K562 (cell line): ENCODE measurements at regions not wholly inside any gene's neighbourhood (a gene's known extent, or its start where the extent isn't known, plus 50 kb on each side); places are given as distances from the start of the nearest gene placed in this dataset.

Experiments used
- ATAC-seq: fragments of 200-7000 bp; cut with Tn5 transposase; 3 replicates; pipeline ENCODE4 v1.9.1; 2020; ENCODE audit warnings: moderate library complexity
- BruUV-seq: library from RNA; stranded (reverse); fragments of 400-500 nt; replicated peaks from 2 replicates; lab custom pipeline; 2021; lab: Mats Ljungman, UMichigan
- CTCF ChIA-PET: fragments of 300-600 bp; formaldehyde crosslinking; extraction: SDS; loops from one replicate; lab custom pipeline; 2021; ENCODE audit warnings: low intra/inter-chr PET ratio; lab: Yijun Ruan, JAX
- POLR2A ChIA-PET: fragments of 300-600, 350-650 bp; sonication (Branson Sonifier 250); formaldehyde crosslinking; extraction: SDS; loops from one replicate; lab custom pipeline; 2021; ENCODE audit warnings: antibody characterized with exemption, inconsistent platforms; lab: Yijun Ruan, JAX
- DNase-seq, 4 experiments: peaks; one replicate each; pipeline versions ENCODE4 v3.0.0 to v3.0.0-alpha.2; 2011 to 2018; ENCODE audit warnings: low spot score in 3 of 4, mixed read lengths in 3 of 4; ENCODE audit errors: extremely low read depth in 1 of 4
- FAIRE-seq: peaks from 2 replicates; lab custom pipeline; 2011; peaks lifted over from hg19 to GRCh38; lab: Jason Lieb, UNC
- H2AFZ ChIP-seq: 2 replicates; pipeline ENCODE4 v1.6.0; 2011; ENCODE audit warnings: low read depth, low read length, control low read depth, inconsistent platforms
- H3K27ac ChIP-seq: fragments of 200-600 bp; 3 replicates; pipeline ENCODE4 v1.8.0; 2011; ENCODE audit warnings: low read depth, mild to moderate bottlenecking, control low read depth, inconsistent platforms, low read length, moderate library complexity, mixed read lengths; ENCODE audit errors: extremely low read depth
- H3K27me3 ChIP-seq, 2 experiments: fragments of 300-600 bp in 1 of 2; 2 replicates in 1 of 2; 3 replicates in 1 of 2; pipeline versions ENCODE4 v1.6.0 to v1.8.0; 2011; ENCODE audit warnings: inconsistent platforms in 2 of 2, low read length in 2 of 2, mild to moderate bottlenecking in 1 of 2, mixed read lengths in 1 of 2, moderate library complexity in 1 of 2; ENCODE audit not compliant: control insufficient read depth in 2 of 2, insufficient read depth in 2 of 2
- H3K36me3 ChIP-seq: fragments of 300-600 bp; 3 replicates; pipeline ENCODE4 v1.8.0; 2011; ENCODE audit warnings: mild to moderate bottlenecking, low read length, inconsistent platforms; ENCODE audit not compliant: control insufficient read depth, insufficient read depth
- H3K4me1 ChIP-seq, 2 experiments: fragments of 200-600 bp in 1 of 2; replicated peaks in 1 of 2; 2 replicates in 1 of 2; 3 replicates in 1 of 2; pipeline versions ENCODE4 v1.5.1 to v1.8.0; 2011; ENCODE audit warnings: inconsistent platforms in 2 of 2, low read length in 2 of 2, mild to moderate bottlenecking in 1 of 2, mixed read lengths in 1 of 2, moderate library complexity in 1 of 2; ENCODE audit not compliant: control insufficient read depth in 2 of 2, insufficient read depth in 2 of 2
- H3K4me2 ChIP-seq: 2 replicates; pipeline ENCODE4 v1.6.1; 2011; ENCODE audit warnings: low read length, control low read depth, inconsistent platforms, mixed read lengths; ENCODE audit not compliant: insufficient read depth
- H3K4me3 ChIP-seq: fragments of 200-600 bp; sonication (generic), shearing (Covaris generic); 2 replicates; pipeline ENCODE4 v1.5.1; 2016; ENCODE audit warnings: control low read depth, inconsistent platforms
- H3K79me2 ChIP-seq: fragments of 200-600 bp; 3 replicates; pipeline ENCODE4 v1.8.0; 2011; ENCODE audit warnings: low read length, inconsistent platforms; ENCODE audit not compliant: control insufficient read depth, insufficient read depth
- H3K9ac ChIP-seq, 2 experiments: 2 replicates each; pipeline versions ENCODE4 v1.6.0 to v1.6.1; 2011; ENCODE audit warnings: low read depth in 2 of 2, low read length in 2 of 2, control low read depth in 1 of 2, inconsistent platforms in 1 of 2, mild to moderate bottlenecking in 1 of 2, mixed read lengths in 1 of 2; ENCODE audit not compliant: insufficient read depth in 1 of 2
- H3K9me1 ChIP-seq: one replicate; pipeline ENCODE4 v1.6.0; 2011; ENCODE audit warnings: inconsistent platforms, mild to moderate bottlenecking, low read length, moderate library complexity; ENCODE audit not compliant: control insufficient read depth, insufficient read depth
- H3K9me3 ChIP-seq: replicated peaks from 2 replicates; pipeline ENCODE4 v1.5.1; 2011; ENCODE audit warnings: low read depth, low read length, inconsistent platforms; ENCODE audit not compliant: control insufficient read depth, insufficient read depth
- H4K20me1 ChIP-seq: replicated peaks from 2 replicates; pipeline ENCODE4 v1.6.1; 2011; ENCODE audit warnings: low read length, inconsistent platforms, mixed read lengths; ENCODE audit not compliant: control insufficient read depth, insufficient read depth
- E2F6 ChIP-seq, 2 experiments: IDR thresholded peaks; 2 replicates each; pipeline ENCODE4 v1.6.1; 2011; ENCODE audit warnings: borderline replicate concordance in 1 of 2, control low read depth in 1 of 2, low read depth in 1 of 2, low read length in 1 of 2, mild to moderate bottlenecking in 1 of 2, mixed read lengths in 1 of 2, moderate library complexity in 1 of 2; ENCODE audit not compliant: insufficient read depth in 1 of 2, insufficient read length in 1 of 2, poor library complexity in 1 of 2, severe bottlenecking in 1 of 2; ENCODE audit errors: extremely low read depth in 1 of 2
- ETV1 ChIP-seq: fragments of 450-650 bp; conservative IDR thresholded peaks from 2 replicates; pipeline ENCODE4 v1.6.1; 2016; ENCODE audit warnings: missing genetic modification characterization, control low read depth, low read depth, missing compliant biosample characterization
- WGBS: fragments of 100-300 bp; shearing (Covaris generic); methylation state at CpG from one replicate; pipeline ENCODE4 v1.1.6; 2016; ENCODE audit warnings: low coverage, mixed read lengths; ENCODE audit not compliant: insufficient coverage; ENCODE audit errors: missing lambda C conversion rate; 5-methylcytosine and 5-hydroxymethylcytosine counted together
- in situ Hi-C: fragments of 300-500 bp; cut with MboI; formaldehyde crosslinking; loops from 4 replicates; pipeline ENCODE4 v1.15.0; 2018; ENCODE audit warnings: inconsistent platforms, mixed read lengths
- intact Hi-C: fragments of 100-400 bp; cut with micrococcal nuclease; formaldehyde crosslinking; loops from 2 replicates; pipeline ENCODE4 v1.14.2; 2022

- 5% methylated on average over 17 of the region's 17 CpGs for WGBS
- no TSS peak for BruUV-seq
- no peaks in the 10 kb centered on the region for H3K9me1 ChIP-seq
- TF ChIP-seq E2F6 (IDR thresholded peaks at IDR 0.05; ENCODE audit: borderline replicate concordance in 1 of 2, extremely low read depth in 1 of 2, insufficient read depth in 1 of 2, insufficient read length in 1 of 2, low read depth in 1 of 2, low read length in 1 of 2, poor library complexity in 1 of 2, severe bottlenecking in 1 of 2) = peak in 1 of 2 experiments; percentile 17
- no peak for TF ChIP-seq ETV1 (tag)
- H3K9ac ChIP-seq = no peak overlapping the region; a peak in 1 of 4 replicates
- intact Hi-C loops = no loop called here
- FAIRE-seq (no peak), ATAC-seq (no peak), DNase-seq (no peak)
- peak overlapping the region; percentile 69 for H2AFZ ChIP-seq
- H3K27me3 ChIP-seq = peaks cover 10 to 52% of the 10 kb centered on the region in 2 experiments; a peak in 4 of 5 replicates
- ChIA-PET POLR2A (interaction anchor here (1.8 kb wide), 1 partner anchor 13 kb away, joined by 5 read pairs; no protein-coding TSS in a partner anchor), CTCF (no interaction called here)
- H3K4me2 ChIP-seq = peak overlapping the region; percentile 53
- no peaks in the 10 kb centered on the region for H3K9me3 ChIP-seq
- no peaks in the 10 kb centered on the region for H3K79me2 ChIP-seq
- H4K20me1 ChIP-seq = no peaks in the 10 kb centered on the region
- peaks cover 0 to 3% of the 10 kb centered on the region in 2 experiments; a peak in 1 of 5 replicates for H3K4me1 ChIP-seq
- H3K4me3 ChIP-seq = 0 out of 2 replicates have a peak overlapping the region, but pooled peaks have one; percentile 8
- no peak overlapping the region for H3K27ac ChIP-seq
- no peaks in the 10 kb centered on the region for H3K36me3 ChIP-seq
- in situ Hi-C loops = no loop called here
Observed at GRCh38 chr15:69526081-69527061, 73.8 kb downstream of the RPLP1 start.
